ENCODE measurements at regions not wholly inside any gene's neighbourhood (a gene's known extent, or its start where the extent isn't known, plus 50 kb on each side); places are given as distances from the start of the nearest gene placed in this dataset.
"Not testable (repeated sequence)": the region's sequence is repeated elsewhere in the genome, so short reads cannot be mapped to it uniquely, and the experiment has no call there.

GRCh38 chr5:125912028-125912427 is 511.2 kb upstream of the GRAMD2B start:
- DNase-seq = no peak

- no peak for DNase-seq
These were observed 510.0 kb upstream of the GRAMD2B start for GRCh38 chr5:125913200-125913599.

GRCh38 chr5:125914471-125914870 is 508.7 kb upstream of the GRAMD2B start:
- DNase-seq = no peak

- not testable (repeated sequence) for DNase-seq
These were observed 499.3 kb upstream of the GRAMD2B start for GRCh38 chr5:125923958-125924357.

- no peak for DNase-seq
These were observed 497.0 kb upstream of the GRAMD2B start for GRCh38 chr5:125926172-125926571.

- no peak for DNase-seq
These were observed 494.5 kb upstream of the GRAMD2B start for GRCh38 chr5:125928663-125929062.

GRCh38 chr5:125950012-125950615 is 473.1 kb upstream of the GRAMD2B start:
- DNase-seq = no peak

- no peak for DNase-seq
These were observed 462.1 kb upstream of the GRAMD2B start for GRCh38 chr5:125961150-125961549.

GRCh38 chr5:125965577-125965976 is 457.6 kb upstream of the GRAMD2B start:
- no peak for DNase-seq

GRCh38 chr5:125967576-125967975 is 455.6 kb upstream of the GRAMD2B start:
- DNase-seq = no peak

- no peak for DNase-seq
These were observed 454.0 kb upstream of the GRAMD2B start for GRCh38 chr5:125969011-125969813.

GRCh38 chr5:125969814-125970171 is 453.4 kb upstream of the GRAMD2B start:
- no peak for DNase-seq

GRCh38 chr5:125970631-125971307 is 452.4 kb upstream of the GRAMD2B start:
- no peak for DNase-seq

GRCh38 chr5:125972706-125973105 is 450.5 kb upstream of the GRAMD2B start:
- no peak for DNase-seq

- no peak for DNase-seq
These were observed 448.5 kb upstream of the GRAMD2B start for GRCh38 chr5:125974679-125975078.

GRCh38 chr5:125976421-125977000 is 446.7 kb upstream of the GRAMD2B start:
- no peak for DNase-seq

- DNase-seq = no peak
These were observed 445.2 kb upstream of the GRAMD2B start for GRCh38 chr5:125978015-125978414.

GRCh38 chr5:125979636-125980035 is 443.6 kb upstream of the GRAMD2B start:
- no peak for DNase-seq

- DNase-seq = no peak
These were observed 442.2 kb upstream of the GRAMD2B start for GRCh38 chr5:125981016-125981415.

- no peak for DNase-seq
These were observed 435.4 kb upstream of the GRAMD2B start for GRCh38 chr5:125987677-125988255.

GRCh38 chr5:125992050-125992449 is 431.2 kb upstream of the GRAMD2B start:
- no peak for DNase-seq

- DNase-seq = not testable (repeated sequence)
These were observed 423.8 kb upstream of the GRAMD2B start for GRCh38 chr5:125999271-126000030.

- no peak for DNase-seq
These were observed 422.7 kb upstream of the GRAMD2B start for GRCh38 chr5:126000507-126000906.
